HG03039 (cell line): ENCODE measurements at regions not wholly inside any gene's neighbourhood (a gene's known extent, or its start where the extent isn't known, plus 50 kb on each side); places are given as distances from the start of the nearest gene placed in this dataset.
"Not testable (repeated sequence)": the region's sequence is repeated elsewhere in the genome, so short reads cannot be mapped to it uniquely, and the experiment has no call there.

Experiments used
- ATAC-seq: cut with Tn5 transposase; IDR thresholded peaks from one replicate; pipeline ENCODE4 v1.9.1; 2021; ENCODE audit warnings: mild to moderate bottlenecking, moderate library complexity; ENCODE audit not compliant: unreplicated experiment

DNA sequence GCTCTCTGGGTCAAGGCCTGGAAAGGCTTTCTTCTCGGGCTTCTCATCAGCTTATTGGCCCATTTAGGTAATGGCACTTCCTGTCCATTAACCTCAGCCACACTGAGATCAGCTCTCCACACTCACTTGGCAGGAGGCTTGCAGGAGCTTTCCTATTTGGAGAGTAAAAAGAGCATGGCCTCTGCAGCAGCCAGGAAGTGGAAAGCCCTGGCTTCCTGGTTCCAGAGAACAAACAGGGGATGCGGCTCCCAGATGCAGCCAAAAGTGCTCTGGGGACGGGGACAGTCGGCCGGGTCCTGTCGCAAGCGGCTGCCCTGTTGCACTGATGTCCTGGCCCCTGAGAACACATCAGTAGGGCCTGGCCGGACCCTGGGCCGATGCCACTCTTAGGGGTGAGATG lies 4462.4 kb upstream of the TPTE start:
- not testable (repeated sequence) for ATAC-seq

DNA sequence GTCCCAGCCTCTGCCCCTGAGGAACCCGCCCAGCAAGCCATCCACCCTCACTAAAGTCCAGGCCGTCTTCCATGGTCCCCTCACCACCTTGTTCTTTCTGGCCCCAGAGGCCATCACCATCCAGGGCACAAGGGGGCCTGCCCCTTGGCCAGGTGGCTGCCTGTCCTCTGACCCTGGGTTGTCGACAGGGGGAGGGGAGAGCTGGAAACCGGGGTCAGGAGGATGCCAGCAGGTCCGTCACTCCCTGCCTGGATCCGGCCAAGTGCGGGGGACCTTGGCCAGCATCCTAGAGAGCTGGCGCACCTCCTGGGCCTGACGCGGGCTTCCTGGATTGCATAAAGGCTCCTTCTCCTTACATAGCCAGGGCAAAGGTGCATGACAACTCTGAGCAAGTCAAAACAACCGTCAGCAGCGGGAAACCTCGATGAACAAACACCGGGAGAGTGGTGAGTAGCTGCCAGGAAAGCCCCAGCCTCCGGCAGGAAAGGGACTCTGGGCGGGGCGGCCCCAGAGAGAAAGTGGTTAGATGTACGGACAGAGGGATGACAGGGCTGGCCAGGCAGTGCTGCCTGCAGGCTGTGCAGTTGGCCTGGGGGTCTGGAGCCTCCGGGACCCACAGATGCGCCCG lies 4461.2 kb upstream of the TPTE start:
- not testable (repeated sequence) for ATAC-seq

DNA sequence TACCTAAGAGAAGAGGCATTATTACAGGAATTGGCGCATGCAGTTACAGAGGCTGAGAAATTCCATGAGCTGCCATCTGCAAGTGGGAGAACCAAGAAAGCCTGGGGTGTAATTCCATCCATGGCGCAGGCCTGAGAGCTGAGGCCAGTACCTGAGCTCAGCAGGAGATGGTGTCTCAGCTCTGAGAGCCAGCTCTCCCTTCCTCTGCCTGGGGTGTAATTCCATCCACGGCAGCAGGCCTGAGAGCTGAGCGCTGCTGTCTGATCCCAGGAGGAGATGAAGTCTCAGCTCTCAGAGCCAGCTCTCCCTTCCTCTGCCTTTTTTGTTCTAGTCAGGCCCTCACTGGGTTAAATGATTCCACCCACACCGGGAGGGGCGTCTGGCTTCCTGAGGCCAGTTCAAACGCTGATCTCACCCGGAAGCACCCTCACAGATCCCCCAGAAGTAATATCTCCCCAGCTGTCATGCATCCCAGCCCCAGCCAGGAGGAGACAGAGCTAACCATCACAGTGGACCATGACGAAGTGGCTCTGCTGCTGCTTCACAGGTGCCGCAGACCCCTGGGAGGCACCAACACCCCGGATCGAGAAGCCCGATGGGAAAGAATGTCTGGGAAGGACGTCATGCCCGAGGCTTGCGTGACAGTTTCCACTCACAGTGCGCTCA lies 4454.9 kb upstream of the TPTE start:
- ATAC-seq: not testable (repeated sequence)

DNA sequence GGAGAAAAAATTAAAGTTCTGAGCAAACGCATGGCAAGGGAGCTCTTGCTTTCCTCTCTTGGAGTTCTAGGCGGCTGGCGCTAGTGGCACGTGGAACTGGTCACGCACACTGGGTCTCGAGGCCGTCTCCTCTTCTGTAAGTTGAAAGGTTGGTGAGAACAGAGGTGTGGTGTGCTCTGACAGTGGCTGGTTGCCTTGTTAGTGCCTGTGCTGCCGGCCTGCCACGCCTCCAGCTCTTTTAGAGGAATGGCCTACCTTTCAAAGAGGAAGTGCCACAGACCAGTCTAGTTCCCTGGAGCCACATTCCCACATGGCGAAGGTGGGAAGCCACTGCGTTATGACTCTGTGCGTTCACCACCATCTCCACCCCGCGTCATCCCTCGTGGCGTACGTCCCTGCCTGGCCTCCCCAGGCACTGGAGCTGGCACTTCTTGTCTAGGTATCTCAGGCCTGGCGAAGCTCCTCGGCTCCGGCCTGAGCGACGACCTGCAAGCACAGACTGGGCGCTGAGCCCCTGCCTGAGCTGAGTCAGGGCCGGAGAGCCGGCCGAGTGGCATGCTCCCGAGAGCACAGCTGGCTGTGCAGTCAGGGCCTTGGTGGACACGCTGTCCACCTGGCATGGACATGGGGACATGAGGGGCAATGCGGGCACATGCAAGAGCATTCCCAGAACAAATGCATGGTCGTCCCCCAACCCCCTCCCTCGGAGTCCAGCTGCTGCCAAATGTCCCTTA lies 4453.1 kb upstream of the TPTE start:
- not testable (repeated sequence) for ATAC-seq

DNA sequence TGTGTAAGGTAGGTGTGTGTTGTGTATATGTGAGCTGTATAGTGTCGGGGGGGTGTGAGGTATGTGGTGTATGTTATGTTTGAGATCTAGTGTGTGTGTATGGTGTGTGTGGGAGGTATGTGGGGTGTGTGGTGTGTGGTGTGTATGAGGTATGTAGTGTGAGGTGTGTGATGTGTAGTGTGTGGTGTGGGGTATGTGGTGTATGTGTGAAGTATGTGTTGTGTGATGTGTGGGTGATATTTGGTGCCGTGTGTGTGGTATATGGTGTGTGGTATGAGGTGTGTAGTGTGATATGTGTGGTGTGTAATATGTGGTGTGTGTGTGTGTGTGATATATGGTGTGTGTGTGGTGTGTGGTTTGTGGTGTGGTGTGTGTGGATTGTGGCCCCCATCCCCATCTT lies 4451.2 kb upstream of the TPTE start:
- not testable (repeated sequence) for ATAC-seq

DNA sequence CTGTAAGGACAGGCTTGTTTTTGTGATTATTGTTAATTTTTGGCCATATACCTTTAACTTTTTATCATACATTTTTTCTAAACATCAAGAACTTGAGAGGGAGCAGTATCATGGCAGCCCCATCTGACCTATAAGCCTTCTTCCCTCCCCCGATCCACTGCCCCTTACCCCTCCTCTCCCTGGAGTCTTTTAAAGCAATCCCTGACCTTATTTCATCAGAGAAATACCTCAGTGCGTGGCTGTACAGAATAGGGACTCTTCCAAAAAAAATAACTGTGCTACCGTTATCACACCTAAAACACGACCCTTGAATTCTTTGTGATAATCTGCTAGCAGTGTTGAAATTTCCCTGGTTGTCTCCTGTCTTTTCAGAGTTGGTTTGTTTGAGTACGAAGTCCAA lies 4448.7 kb upstream of the TPTE start:
- not testable (repeated sequence) for ATAC-seq

DNA sequence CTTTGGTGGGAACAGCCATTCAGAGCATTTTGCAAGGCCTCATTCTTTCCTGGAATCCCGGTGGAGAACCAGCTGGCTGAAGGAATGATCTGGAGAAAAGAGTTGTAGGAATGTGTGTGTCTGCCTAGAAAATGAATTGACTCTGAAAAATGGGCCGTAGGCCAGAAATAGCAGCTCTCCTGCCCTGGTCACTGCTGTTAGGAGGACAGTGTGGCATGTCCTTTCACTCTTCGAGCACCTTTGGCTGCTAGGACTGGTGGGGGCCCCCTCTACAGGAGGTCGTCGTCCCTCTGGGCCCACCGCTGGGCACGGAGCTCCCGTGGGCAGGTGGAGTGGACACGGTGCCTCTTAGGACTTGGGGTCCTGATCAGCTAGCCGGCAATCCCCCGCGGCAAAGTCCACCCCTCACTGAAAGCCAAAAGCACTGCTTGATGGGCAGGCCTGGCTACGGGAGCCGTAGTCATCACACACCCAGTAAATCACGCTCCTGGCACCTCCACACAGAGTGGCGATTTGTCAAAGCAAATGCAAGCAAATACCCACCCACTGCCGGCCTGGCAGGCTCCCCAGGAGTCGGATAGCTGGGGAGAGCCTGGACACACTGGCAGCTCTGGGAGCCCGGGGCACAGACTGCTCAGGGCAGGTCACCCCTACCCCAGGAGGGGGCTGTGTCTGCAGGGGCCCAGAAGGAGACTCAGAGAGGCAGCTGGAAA lies 4447.2 kb upstream of the TPTE start:
- not testable (repeated sequence) for ATAC-seq

DNA sequence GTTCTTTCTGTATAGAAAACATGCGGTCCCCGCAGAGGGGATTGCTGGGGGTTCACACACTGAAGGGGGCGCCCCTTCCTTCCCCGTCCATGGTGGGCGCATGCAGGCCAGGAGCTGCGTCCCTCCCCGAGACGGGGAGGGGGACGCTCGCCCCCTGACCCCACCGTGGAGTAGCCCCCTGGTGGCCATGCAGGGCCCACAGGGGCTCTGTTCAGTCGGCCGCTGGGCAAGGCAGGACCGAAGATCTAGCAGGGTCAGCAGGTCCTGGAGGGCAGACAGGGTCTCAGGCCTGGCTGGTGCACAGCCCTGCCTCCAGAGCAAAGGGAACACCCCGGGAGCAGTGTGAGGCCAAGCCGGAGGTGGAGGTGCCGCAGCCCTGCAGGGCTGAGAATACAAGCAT lies 4446.4 kb upstream of the TPTE start:
- not testable (repeated sequence) for ATAC-seq

DNA sequence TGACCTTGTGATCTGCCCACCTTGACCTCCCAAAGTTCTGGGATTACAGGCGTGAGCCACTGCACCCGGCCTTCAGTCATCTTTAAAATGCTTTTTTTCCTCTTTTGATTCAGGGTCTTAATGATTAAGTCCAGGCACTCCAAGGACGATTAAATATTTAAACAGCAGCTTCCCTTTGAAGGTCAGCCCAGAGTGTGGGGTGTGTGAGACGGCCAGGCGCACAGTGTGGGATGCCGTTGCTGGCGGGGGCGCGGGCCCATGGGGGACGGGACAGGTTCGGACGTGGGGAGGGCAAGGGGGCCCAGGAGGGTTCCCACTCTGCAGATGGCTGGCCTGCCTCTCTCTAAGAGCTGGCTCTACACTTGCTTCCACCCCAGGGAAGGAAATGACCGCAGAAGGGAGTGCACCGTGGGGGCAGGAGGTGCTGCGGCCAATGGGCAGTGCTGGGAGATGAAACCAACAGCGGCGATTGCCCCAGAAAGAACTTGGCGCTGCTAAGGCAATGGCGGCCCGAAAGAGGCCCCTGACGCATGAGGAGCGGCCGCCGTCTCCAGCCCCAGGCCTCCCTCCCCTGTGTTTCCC lies 4445.7 kb upstream of the TPTE start:
- ATAC-seq: not testable (repeated sequence)

DNA sequence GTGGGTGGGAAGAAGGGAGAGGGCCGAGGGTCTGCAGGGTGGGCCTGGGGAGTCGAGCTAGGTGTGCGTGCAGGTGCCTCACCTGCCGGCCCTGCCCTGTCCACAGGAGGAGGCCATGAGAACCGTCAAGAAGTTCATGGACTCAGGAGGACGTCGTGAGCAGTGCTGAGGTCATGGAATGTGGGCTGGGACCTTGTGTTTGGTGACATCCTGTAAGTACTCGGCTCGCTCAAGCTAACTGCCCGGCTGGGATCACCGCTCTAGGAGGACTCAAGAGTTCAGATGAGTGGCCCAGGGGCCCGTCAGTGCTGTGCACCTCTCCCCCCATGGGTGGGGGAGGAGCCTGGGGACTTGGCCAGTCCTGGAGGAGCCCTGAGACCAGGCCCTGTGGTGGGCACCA lies 4444.0 kb upstream of the TPTE start:
- not testable (repeated sequence) for ATAC-seq

DNA sequence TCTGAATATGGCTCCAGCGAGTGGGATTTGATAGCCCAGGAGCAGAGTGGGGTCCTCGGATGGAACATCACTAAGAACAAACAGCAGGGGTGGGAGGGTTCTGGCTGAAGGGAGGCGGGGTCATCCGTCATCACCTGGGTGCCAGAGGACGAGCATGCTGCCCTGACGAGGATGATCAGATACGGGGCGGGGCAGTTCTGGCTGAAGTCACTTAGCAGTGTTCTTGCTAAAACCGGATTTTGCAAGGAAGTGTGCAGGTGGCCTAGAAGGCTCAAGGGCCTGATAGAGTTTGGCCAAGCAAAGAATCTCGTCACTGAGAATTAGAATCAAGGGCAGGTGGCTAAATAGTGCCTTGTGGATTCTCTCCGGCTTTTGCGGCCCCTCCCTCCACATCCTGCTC lies 4442.5 kb upstream of the TPTE start:
- not testable (repeated sequence) for ATAC-seq

DNA sequence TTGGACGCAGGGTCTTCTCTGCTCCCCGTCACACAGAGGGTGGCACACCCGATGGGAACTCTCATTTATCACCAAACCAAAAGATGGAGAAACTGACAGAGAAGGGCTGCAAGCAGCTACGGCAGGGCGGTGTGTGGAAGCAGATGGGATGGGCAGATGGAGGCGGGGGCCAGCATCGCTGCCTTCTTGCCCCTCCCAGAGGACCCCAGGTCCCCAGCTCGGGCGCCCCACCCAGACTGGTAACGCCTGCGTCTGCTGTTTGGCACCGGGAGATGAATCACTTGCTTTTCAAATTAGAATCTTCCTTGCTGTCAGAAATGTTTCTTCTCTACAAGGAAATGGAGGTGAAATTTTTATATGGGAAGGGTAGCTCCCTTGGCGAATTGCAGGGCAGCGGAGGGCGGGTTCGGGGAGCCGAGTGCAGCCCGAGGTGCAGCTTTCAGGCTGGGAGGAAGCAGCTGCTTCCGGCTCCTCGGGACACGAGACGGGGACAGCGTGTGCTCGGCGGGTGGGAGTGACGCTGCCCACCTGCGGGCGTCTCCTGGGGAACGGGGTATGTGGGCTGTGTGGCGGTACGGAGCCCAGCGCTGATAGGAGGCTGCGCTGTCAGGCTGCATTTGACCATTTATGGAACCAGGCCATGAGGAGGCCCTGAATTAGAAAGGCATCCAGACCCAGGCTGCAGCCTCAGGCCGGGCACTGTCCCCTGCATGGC lies 4440.3 kb upstream of the TPTE start:
- ATAC-seq: not testable (repeated sequence)

DNA sequence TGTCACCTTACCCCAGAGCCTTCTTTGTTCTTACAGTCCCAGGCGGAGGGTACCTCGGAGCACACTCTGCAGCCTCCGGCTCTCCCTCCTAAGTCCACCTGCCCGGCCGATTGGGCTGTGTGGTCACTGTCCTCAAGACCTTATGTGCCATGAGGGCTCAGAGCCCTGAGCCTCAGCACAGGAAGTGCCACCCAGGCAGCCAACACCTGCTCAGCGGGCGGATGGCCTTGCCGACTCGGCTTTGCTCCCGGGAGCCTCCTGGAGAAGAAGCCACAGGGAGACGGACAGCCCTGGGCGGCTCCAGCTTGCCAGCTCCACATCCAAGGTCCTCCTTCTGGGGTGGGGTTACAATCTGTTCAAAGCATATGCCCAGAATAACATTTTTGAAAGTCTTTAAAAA lies 4439.2 kb upstream of the TPTE start:
- ATAC-seq: not testable (repeated sequence)

DNA sequence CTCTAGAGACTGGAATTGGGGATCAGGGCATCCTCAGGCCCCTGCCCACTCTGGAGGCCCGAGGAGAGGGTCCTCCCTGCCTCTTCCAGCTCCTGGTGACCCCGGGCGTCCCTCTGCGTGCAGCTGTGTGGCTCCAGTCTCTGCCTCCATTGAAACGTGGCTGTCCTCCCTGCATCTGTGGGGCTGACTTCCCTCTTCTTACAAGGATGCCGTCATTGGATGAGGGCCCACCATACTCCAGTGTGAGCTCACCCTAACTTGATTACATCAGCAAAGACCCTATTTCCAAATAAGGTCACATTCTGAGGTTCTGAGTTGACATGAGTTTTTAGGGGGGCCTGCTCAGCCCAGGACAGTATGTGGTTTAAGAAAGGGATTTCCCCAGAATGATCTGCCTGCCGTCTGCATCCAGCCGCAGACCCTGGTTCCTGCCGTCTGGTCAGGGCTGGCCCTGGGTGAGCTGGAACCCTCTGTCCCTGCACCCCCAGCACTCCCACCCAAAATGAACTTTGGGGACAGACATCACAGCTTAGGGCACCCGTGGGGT lies 4437.7 kb upstream of the TPTE start:
- not testable (repeated sequence) for ATAC-seq

DNA sequence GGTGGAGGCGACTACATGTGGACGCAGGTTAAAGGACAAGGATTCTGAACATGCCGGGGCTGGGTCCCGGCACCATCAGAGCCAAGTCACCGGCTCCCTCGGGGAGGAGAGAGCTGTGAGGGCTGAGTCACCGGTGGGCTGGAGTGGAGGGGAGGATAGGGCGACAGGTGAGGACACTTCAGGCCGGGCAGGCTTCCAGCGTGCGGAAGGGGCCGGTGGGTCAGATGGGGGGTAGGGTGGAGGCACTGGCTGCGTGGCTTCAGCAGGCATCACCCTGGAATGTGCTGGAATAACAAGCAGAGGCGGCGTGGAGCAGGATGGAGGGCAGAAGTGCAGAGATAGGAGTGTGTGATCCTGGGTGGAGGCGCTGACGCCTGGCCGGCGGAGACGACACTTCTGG lies 4435.3 kb upstream of the TPTE start:
- not testable (repeated sequence) for ATAC-seq

DNA sequence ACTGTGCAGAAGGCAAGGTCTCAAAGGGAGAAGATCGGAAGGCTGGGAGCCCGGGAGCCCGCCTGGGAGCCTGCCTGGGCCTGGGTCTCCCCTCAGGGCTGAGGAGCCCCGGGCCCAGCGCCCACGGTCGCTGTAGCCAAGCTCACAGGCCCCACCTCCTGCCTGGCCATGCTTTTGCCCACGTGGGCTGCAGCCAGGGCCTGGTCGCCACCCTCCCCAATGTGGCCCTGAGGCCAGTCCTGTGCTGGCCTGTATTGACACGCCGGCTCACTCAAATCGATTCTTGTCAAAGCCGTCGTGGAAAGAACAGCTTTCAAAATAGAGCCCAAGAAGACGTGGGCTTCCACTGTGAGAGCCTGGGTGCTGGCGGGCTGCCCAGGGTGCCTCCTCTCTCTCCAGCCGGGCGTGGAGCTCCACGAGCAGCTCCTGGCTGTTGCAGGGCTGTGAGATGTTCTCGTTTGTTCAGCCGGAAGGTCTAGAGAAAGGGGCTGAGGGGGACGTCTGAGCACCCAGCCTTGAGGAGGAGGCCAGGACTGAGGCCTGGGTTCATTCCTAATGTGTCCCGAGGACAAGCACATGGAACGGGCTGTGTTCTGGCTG lies 4433.7 kb upstream of the TPTE start:
- not testable (repeated sequence) for ATAC-seq

DNA sequence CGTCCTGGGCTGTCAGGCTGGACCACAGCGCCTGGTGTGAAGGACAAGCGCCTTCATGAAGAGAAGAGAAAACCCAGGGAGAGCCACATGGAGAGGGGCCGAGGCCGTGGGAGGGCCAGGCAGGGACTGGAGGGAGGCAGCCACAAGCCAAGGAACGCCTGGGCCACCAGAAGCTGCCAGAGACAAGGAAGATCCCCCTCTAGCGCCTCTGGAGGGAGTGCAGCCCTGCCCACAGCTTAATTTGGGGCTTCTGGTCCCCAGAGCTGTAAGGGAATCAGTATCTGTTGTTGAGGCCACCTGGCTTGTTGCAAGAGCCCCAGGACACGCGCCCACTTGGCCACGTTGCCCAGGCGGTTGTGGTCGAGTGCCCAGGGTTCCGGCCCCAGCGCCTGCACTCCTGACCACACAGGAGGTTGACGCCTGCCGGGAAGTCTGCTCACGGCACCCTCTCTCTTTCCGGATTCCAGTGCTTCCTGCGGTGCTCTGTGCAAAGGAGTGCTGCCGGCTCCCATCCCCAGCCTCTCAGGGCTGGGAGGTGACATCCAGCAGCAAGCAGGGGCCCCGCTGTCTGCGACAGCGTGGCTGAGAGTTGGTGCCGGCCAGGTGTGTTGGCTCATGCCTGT lies 4431.0 kb upstream of the TPTE start:
- not testable (repeated sequence) for ATAC-seq

DNA sequence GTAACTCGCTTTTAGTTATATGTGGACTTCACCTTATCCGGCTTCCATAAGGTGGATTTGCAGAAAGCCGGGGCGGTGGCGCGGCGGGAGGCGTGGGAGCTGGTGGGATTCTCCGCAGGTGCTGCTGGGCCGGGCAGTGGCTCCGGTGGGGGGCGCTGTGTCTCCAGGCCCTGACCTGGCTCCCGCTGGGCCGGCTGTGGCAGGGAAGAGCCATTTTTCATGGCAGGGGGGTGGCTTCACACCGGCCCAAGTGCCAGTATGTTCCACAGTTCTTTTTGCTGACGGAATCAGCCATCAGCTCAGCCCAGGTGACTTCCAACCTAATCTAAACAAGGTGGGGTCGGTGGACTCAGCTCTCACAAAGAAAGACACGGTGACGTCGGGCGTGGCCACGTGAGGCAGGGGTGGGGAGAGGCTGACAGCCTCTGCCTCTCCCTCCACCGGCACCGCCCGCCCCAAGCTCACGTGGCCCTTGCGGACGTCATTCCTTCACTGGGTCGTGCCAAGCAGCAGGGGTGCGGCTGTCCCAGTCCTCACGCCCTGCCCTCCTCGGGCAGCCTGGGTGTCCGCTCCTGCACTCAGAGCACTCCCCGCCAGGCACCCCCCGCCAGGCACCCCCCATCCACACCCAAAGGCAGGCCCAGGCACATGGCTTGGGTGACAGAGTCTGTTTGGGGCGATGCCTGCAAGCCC lies 4429.9 kb upstream of the TPTE start:
- not testable (repeated sequence) for ATAC-seq

DNA sequence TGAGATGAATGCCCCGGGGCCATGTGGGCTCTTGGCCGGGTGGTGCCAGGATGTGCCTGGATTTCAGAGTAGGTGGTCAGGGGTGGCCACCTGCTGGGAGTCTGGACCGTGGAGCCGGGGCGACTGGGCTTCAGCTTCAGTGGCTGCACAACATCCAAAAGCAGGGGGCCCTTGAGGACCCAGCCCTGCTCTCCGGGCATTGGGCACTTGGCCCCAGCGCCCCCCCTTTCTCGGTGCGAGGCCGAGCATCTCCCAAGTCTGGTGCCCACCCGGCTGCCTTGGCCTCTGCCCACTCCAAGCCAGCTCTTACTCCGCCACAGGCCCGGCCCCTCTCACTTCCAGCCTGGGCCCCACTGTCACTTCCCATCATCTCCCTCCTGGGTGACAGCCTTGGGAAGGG lies 4429.0 kb upstream of the TPTE start:
- ATAC-seq: not testable (repeated sequence)
